Pulmonary artery endothelial cell (primary cell): ENCODE measurements at regions not wholly inside any gene's neighbourhood (a gene's known extent, or its start where the extent isn't known, plus 50 kb on each side); places are given as distances from the start of the nearest gene placed in this dataset.

Source experiments
- DNase-seq: peaks from one replicate; pipeline ENCODE4 v3.0.0-alpha.2; 2011; ENCODE audit warnings: low read depth, low spot score

- no peak for DNase-seq
Measured at GRCh38 chr5:136420168-136420898, 55.0 kb upstream of the TRPC7 start.

DNA sequence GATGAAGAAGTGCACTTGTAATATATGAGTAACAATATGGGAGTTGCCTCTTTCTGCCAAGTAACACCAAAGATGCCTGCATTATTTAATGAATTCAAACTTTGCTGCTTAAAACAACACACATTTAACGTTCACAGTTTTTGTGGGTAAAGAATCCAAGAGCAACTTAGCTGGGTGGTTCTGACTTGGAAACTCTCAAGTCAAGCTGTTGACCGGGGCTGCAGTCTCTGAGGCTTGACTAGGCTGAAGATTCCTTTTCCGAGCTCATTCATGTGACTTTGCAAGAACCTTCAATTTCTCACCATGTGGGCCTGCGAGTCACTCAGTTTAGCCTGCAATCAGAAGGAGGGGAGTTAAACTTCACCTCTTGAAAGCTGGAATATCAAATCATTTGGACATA, 53.0 kb upstream of the TRPC7 start:
- no peak for DNase-seq
